ENCODE measurements at regions not wholly inside any gene's neighbourhood (a gene's known extent, or its start where the extent isn't known, plus 50 kb on each side); places are given as distances from the start of the nearest gene placed in this dataset.
A peak's percentile ranks its signal among the peaks of the same experiment; 100 is the strongest.

DNA sequence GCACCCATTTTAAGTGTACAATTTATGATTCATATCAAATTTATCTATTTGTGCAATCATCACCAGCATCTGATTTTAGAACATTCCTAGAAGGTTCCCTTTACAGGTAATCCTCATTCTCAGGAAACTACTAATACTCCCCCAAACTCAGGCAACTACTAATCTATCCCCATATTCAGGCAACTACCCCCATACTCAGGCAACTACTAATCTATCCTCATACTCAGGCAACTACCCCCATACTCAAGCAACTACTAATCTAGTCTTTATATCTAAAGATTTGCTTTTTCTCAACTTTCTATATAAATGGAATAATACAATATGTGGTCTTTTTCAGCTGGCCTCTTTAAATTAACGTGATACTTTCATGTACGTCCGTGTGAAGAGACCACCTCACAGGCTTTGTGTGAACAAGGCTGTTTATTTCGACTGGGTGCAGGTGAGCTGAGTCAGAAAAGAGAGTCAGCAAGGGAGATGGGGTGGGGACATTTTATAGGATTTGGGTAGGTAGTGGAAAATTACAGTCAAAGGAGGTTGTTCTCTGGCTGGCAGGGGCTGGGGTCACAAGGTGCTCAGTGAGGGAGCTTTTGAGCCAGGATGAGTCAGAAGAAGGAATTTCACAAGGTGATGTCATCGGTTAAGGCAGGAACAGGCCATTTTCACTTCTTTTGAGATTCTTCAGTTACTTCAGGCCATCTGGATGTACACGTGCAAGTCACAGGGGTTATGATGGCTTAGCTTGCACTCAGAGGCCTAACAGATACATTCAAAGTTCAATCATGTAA lies 1444.5 kb upstream of the CADM2 start:
- DNase-seq: no peak

DNA sequence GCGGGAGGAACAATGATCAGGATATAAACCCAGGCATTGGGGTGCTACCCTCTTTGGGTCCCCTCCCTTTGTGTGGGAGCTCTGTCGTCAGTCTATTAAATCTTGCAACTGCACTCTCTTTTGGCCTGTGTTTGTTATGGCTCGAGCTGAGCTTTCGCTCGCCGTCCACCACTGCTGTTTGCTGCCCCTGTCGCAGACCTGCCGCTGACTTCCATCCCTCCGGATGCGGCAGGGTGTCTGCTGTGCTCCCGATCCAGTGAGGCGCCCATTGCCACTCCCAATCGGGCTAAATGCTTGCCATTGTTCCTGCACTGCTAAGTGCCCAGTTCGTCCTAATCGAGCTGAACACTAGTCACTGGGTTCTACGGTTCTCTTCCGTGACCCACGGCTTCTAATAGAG lies 1443.7 kb upstream of the CADM2 start:
- DNase-seq: no peak

- peak; percentile 30 for DNase-seq
Observed at GRCh38 chr3:83523470-83524073, 1435.2 kb upstream of the CADM2 start.

DNA sequence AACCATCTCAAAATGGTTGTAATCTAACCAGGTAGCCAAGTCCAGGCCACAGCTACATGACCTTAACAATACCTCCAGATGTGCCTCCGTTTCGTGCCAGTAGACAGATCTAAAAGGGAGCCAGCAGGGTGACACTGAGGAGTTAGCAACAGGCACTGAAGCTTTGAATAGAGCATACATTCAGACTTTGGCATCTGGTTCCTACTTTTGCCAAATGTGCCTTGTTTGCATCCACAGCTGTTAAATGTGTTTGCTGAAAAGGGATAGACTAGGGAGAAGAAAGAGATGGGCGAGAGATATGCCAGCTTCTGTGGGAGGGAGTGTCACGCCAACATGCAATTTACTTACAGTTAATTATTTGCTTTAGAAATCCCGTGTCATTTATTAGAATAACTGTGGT lies 1433.9 kb upstream of the CADM2 start:
- DNase-seq: no peak

- DNase-seq: no peak
Observed at GRCh38 chr3:83559082-83559481, 1399.7 kb upstream of the CADM2 start.

- DNase-seq: no peak
Observed at GRCh38 chr3:83567935-83568334, 1390.9 kb upstream of the CADM2 start.

GRCh38 chr3:83581546-83581945 lies 1377.2 kb upstream of the CADM2 start:
- no peak for DNase-seq

DNA sequence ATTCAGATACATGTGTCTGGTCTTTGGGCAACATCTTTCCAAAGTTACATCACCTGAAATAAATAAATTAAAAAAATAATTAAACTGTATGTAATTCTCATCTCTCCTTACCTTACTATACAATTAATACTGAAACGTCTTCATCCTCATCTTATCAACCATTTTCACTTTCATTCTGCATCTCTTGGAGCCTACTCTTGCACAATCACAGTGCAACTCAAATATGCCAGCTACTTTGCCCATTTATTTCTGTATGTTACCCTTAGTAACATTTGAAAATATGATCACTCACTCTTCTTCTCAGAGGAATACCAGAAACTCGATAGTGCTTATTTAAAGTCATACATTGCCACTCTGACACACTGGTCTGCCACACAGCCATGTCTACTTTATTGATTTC lies 1357.1 kb upstream of the CADM2 start:
- DNase-seq: no peak

DNA sequence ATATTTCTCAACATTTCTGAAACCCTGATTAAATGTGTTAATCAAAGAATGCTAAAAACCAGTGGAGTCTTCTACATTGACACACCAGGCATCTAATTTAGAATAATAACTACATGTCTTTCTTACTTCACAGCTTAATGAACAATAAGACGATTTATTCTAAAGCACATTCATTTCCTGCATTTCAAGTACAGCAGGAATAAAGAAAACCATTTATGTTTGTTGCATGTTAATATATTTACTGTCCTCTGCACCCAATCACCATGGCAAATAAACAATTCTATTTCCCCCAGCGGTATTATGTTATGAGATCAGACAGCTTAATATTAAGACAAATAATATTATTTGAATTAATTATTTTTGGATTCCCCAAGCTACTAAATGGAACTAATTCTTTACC lies 1336.3 kb upstream of the CADM2 start:
- DNase-seq: no peak

DNA sequence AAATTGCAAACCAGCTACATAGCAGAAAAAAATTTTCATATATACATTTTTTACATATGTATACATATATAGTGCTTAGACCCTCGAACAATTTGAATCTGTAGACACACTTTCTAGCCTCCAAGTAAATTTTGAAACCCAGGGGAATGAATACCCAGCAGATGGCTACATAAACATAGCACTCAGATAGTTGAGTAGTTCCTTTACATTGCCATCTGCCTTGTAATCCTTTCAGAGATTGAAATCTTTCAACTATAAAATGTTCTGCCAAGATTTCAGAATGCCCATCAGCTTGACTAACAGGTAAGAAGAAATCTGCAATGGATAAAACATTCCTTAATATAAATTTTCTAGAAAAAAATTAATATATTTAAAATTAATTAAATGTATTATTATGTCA lies 1333.5 kb upstream of the CADM2 start:
- no peak for DNase-seq

- no peak for DNase-seq
Observed at GRCh38 chr3:83628471-83628870, 1330.3 kb upstream of the CADM2 start.

- no peak for DNase-seq
Observed at GRCh38 chr3:83632526-83632925, 1326.3 kb upstream of the CADM2 start.

DNA sequence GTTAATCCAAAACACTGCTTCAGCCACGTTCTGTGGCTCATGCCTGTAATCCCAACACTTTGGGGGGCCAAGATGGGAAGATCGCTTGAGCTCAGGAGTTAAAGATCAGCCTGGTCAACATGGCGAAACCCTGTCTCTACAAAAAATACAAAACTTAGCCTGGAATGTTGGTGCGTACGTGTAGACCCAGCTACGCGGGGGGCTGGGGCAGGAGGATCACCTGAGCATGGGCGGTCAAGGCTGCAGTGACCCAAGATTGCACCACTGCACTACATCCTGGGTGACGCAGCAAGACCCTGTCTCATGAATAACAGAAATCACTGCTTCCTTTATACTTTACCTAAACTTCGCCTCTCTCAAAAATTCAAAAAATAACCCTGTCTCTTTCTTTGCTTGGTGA lies 1325.0 kb upstream of the CADM2 start:
- DNase-seq: no peak

DNA sequence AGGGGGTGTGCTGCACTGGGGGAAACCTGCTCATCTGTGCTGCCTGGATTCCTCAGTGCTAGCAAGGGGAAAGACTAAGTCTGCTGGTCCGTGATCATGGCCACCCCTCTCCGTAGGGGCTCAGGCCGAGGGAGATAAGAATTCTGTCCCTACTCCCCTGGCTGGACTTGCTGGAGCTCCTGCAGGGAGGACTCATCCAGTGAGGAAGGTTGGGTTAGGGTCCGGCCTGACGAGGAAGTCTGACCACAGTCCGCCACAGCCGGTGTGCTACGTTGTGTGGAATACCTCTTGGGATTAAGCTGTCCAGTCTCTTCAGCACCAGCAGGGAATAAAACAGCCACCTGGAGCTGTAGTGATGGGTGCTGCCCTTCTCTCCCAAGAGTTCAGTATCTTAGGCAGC lies 1309.1 kb upstream of the CADM2 start:
- DNase-seq: no peak

GRCh38 chr3:83655083-83655482 lies 1303.7 kb upstream of the CADM2 start:
- DNase-seq: no peak

DNA sequence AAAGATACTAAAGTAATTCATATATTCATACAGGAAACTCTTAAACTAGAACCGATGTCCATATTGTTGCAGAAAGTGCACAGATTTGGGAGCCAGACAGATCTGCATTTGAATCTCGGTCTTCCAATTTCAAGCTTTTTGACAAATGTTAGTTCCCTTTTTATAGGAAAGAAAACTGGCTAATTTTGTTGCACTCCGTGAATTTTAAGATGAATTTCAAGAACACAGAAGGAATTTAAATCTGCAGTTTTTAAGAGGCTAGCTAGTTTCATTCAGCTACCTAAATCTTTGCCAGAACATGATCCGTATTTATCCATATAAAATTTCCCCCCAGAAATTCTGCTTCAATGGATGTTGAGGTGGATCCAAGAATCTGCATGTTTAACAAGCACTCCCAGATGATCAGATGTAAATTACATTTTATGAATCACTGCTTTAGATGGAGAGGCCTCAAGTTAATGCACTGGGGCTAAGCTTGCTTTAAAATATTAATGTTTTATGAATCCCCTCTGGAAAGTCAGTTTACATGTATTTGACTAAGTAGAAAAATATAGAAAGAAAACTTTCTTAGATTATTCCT lies 1296.3 kb upstream of the CADM2 start:
- DNase-seq: no peak

DNA sequence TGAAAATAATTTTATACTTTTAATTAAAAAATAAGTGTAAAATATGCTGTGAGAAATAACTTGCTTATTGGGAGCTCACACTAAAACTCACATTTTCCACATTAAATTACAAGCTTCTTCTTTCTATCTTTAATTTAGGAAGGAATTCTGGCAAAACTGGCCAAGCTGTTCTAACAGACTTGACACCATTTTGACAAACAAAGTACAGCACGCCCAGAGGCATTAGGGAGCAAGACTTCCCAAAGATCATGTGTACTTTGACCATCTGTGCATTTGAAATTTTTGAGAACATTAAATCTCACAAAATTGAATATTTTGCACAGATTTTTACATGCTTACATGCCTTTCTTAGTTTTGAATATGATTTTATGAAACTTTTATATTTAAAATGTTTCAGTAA lies 1288.4 kb upstream of the CADM2 start:
- DNase-seq: no peak

DNA sequence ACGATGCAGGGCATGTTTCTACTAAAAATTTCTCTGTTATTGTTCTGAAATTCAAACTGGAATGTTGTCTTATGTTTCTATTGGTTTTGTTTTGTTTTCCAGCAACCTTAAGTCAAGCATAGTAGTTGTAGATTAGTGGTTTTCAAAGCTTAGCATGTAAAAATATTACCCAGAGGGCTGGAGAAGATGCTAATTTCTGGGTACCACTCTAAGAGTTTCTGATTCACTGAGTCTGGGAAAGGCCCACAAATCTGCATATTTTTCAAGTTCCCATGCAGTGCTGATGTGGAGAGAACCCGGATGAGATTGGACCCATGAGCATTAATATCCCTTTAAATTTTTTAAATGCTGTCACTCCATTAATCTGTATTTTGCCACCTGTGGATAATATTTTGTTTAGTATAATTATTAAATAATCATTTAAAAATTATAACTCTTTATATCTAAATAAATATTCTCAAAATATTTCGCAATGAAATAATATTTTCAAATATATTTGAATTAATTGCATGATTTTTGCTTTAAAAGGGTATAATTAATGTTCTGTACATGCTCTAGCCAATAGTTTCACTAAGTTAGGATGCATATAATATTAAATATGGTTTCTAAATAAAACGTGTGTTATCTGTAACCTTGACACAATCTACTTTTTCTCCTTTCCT lies 1274.7 kb upstream of the CADM2 start:
- no peak for DNase-seq

GRCh38 chr3:83706669-83707068 lies 1252.1 kb upstream of the CADM2 start:
- DNase-seq: no peak

DNA sequence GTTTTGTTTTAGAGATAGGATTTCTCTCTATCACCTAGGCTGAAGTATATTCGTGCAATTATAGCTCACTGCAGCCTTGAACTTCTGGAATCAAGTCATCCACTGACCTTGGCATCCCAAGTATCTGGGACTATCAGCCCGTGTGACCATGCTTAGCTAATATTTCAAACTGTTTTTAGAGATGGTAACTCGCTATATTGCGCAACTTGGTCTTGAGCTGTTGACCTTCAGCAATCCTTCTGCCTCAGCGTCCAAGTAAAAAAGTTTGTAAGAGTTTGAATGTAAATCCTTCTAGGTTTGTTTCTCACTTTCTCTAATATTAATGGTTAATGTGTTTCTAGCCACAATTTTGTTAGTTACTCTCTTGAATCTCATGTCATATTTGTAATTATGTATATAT lies 1243.5 kb upstream of the CADM2 start:
- DNase-seq: no peak

GRCh38 chr3:83729576-83729975 lies 1229.2 kb upstream of the CADM2 start:
- no peak for DNase-seq

DNA sequence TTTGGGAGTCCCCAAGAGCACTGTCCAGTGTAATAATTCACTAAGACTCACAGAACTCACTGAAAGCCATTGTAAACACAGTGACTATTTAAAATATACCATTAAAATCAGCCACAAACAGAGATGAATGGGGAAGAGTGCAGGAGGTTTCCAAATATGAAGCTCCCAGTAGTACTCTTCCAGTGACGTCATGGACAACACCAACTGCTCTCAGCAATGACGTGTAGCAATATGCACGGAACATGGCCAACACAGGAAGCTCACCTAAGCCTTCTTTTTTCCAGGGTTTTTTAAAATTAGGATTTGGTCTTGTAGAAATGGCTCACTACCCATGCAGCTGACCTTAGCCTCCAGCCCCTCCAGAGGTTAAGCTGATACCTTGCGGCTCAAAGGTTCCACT lies 1224.1 kb upstream of the CADM2 start:
- DNase-seq: no peak

DNA sequence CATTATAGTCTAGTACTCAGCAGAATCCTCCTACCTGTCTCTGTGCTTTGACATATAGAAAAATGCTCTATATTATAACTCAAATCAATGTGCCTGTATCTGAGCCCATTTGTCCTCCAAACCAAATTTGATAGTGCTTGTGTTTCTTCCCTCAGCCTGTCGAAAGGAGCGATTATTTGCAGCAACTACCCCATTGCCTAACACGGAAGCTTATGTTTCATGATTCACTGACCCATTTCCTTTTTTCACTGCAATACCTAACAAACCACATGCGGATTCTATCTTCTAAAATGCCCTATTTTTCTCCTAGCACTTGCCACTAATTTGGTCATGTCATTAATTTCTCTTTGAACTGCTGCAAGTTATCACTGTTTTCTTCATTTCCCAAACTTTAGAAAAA lies 1220.6 kb upstream of the CADM2 start:
- DNase-seq: no peak

DNA sequence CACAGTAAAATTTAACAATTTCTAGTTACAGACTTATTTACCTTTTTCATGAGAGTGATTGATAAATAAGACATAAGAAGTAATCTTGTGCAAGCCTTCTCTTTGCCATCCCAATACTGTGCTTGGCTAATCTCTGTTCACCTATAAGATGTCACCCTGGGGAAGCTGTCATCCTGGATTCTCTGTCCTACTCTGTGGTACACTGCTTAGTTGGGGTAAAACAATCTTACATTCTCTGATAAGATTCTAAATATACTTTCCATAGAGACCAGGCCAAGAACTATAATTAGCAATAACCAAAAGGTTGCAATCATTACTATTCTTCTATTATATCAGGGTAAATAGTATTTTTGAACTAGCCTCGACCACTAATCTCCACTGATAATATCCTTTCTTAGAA lies 1218.3 kb upstream of the CADM2 start:
- no peak for DNase-seq
